Epithelial cell of prostate (primary cell): ENCODE measurements at regions not wholly inside any gene's neighbourhood (a gene's known extent, or its start where the extent isn't known, plus 50 kb on each side); places are given as distances from the start of the nearest gene placed in this dataset.

Source experiments
- DNase-seq: peaks from one replicate; pipeline ENCODE4 v3.0.0-alpha.2; 2011; ENCODE audit warnings: low read depth, low spot score
- H3K27ac ChIP-seq: fragments of 450-650 bp; 2 replicates; pipeline ENCODE4 v1.5.1; 2017; ENCODE audit warnings: mild to moderate bottlenecking

DNA sequence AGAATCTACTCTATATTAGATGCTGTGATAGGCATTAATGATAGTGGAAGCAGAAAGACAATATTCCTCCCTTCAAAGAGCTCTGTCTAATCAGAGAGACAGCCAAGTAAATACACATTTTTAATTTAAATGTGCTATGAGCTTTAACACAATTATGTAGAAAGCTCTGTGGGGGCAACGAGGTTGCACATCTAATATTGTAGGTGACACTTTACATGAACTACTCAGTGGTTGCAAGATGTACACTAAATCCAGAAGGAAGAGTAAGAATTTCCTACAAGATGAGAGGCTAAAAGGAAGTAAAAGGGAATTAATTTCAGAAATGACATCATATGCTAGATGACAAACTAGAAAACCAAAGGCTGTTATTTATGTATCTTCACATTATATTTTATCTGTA lies 120.9 kb downstream of the SPCS3 start:
- no peak for DNase-seq
- no peak overlapping the region for H3K27ac ChIP-seq

DNA sequence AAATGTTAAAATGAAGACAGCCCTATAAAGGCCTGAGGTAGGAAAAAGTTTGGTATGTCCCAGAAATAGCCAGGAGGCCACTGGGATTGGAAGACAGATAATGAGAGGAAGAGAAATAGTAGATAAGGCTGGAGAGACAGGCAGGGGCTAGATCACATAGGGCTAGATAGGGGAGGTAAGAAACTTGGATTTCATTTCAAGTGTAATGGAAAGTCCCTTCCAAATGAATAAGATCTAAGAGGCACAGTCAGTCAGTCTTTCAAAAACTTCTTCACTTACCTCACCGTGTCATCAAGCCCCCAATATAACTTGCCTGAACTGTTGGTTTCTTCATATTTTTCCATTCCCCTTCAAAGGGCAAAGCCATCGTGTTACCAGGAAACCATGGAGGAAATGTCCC lies 121.8 kb downstream of the SPCS3 start:
- no peak overlapping the region for H3K27ac ChIP-seq
- DNase-seq = no peak

DNA sequence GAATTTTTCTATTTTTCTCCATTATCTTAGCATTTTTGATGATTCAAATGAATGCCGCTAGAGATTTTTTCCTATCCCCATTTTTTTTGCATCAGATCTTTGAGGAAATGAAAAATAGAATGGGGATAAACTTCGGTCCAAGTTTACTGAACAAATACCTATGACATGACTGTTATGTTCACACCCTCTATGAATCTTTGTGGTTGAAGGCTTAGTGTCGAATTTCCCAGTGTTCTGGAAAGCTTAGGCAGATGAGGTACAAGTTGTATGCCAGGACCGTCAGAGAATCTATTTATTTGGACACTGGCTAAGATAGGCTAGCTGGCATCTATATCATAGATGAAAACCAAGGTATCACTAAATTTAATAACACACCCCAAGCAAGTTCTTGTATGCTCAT lies 123.4 kb downstream of the SPCS3 start:
- DNase-seq = peak; percentile 64
- H3K27ac ChIP-seq = peak overlapping the region; percentile 84

DNA sequence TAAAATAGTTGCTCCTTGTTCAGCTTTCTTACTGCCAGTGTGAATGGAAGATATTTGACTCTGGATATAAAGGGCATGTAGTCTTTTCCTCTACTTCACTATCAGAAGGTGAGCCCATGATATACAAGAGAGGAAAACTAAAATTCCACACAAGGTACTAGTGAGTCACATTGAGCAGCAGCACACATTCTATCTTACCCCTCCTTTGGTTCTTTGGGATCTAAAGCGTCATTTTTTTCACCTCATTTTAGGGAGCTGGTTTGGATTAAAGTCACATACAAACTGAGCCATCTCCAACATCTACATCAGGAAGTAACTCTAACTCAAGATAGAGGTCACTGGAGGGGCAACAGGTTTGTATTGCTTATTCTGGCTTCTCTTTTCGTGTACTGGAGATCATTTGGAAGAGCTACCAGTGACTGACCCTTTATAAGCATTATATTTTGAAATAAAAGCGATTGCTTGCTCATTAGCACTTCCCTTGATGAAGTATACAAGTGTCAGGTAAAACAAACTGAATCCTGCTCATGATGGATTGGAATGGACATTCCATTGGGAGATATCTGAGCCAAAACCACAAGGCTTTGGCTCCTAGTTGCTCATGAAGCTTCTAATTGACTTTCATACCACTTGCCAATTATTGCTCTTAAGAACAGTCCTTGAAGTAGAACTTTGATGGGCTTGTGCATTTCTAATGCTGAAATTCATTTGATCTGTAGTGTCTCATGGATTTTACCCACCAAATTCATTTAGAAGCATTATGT lies 124.1 kb downstream of the SPCS3 start:
- DNase-seq = no peak
- peak overlapping the region; percentile 84 for H3K27ac ChIP-seq

GRCh38 chr4:176444741-176445140 lies 125.0 kb downstream of the SPCS3 start:
- no peak for DNase-seq
- H3K27ac ChIP-seq = peak overlapping the region; percentile 84

GRCh38 chr4:176448761-176449160 lies 129.0 kb downstream of the SPCS3 start:
- no peak for DNase-seq
- no peak overlapping the region for H3K27ac ChIP-seq

DNA sequence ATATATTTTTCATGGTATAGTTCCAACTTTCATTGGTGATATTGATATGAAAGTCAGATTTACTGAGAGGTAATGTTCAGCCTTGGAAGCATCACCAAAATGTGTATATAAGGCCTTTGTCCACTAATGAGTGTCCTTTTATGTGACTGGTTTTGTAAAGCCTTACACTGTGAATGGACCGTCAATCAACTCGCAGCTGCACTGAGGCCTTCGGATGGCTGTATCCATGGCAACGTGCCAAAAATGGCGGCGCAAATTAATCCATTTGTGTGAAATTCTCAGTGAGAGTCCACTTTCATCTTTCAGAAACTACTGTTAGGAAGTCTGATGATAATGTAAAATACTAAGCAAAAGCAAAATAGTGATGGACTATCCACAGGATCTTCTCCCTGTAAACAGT lies 131.7 kb downstream of the SPCS3 start:
- DNase-seq = no peak
- H3K27ac ChIP-seq = no peak overlapping the region

GRCh38 chr4:176453079-176453478 lies 133.3 kb downstream of the SPCS3 start:
- no peak overlapping the region for H3K27ac ChIP-seq

GRCh38 chr4:176453658-176454057 lies 133.9 kb downstream of the SPCS3 start:
- DNase-seq = no peak
- no peak overlapping the region for H3K27ac ChIP-seq

More at GRCh38 chr4:176453079-176453478, 133.3 kb downstream of the SPCS3 start:
- no peak for DNase-seq

DNA sequence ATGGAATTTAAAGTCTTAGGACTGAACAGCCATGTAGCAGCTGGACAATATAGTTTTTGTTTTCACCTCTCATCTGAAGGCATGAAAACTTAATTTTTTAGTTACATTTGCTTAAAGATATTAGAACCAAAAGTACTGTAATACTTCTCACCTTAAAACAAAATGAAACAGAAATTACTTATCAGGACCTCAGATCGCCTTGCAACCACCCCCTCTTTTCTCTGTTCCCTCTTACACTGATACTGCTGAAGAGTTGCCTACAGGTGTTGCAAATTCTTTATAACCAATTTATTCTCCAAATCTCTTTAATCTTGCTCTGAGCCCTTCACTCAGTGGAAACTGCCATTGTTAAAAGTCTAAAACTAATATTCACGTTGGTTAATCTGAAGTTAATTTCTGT lies 145.0 kb downstream of the SPCS3 start:
- H3K27ac ChIP-seq = no peak overlapping the region
- no peak for DNase-seq

DNA sequence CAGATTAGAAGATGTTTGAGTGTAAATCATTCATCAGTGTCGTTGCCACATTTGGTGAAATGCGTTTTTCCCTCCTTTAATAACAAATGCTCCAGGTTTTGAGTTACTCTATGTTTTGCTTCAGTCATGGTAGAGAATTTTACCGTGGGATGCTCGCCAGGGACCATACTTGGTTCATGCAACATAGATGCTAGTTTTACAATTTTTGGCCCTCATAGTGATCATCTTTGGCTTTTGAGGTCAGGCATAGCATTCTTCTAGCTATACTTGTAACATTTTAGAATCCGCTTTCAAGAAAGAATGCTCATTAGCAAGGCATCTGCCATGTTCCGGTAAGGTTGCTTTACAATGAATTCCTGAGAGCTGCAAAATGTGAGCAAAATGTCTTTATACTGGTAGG lies 147.2 kb downstream of the SPCS3 start:
- no peak for DNase-seq

DNA sequence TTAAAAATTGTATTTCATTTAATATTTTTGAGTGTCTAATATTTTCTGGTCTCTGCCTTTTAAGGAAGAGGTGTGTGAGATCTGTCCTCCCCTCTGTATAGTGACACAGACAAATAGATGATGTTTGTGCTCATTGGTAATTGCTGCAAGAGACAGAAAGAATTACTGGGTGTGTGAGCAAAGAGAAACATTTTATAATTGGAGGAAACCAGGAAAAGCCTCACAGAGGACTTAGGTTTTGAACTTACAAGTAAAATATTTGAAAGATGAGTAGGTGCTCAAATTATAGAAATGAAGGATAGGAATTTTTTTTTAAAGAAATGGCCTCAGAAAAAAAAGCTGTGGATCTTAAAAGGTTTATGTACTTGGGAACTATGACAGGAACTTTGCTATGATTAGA lies 149.8 kb downstream of the SPCS3 start:
- H3K27ac ChIP-seq = no peak overlapping the region
- DNase-seq = no peak

More for the DNA sequence above, 147.2 kb downstream of the SPCS3 start:
- no peak overlapping the region for H3K27ac ChIP-seq

DNA sequence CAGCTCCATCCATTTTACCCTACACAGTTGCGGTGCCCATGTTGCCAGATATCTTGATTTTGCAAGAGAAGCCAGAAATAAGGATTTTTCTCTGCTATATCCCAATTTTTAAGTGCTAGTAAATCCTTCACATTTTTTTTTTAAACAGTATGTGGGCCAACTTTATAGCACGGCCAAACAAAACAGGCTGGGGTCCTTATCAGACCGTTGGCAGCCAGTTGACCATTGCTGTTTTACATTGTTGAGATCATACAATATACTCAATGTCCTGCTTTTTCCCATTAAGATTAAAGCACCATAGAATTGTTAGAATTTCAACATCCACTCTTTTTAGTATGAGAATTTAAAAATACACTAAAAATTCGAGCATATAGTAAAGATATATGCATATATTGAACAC lies 150.9 kb downstream of the SPCS3 start:
- no peak for DNase-seq
- H3K27ac ChIP-seq = no peak overlapping the region

- H3K27ac ChIP-seq = no peak overlapping the region
- DNase-seq = no peak
Measured at GRCh38 chr4:176475067-176475466, 155.3 kb downstream of the SPCS3 start.

GRCh38 chr4:176478076-176478475 lies 158.3 kb downstream of the SPCS3 start:
- DNase-seq = no peak
- no peak overlapping the region for H3K27ac ChIP-seq

GRCh38 chr4:176479767-176480166 lies 160.0 kb downstream of the SPCS3 start:
- DNase-seq = no peak
- no peak overlapping the region for H3K27ac ChIP-seq

DNA sequence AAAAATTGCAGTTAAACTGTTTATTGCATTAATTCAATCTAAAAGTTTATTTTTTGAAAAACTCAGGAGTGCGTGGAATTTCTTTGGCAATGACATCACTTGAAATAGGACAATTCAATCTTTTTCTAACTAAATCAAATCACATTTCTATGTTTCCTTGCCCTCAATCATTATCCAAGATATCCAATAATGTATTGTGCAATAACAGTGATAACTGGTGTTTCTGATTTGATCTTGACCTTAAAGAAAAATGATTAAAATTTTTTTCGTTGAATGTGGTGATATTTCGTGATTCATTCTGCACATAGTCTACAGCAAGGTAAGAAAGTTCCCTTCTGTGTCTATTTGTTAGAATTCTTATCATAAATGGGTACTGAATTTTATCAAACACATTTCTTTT lies 163.2 kb downstream of the SPCS3 start:
- no peak overlapping the region for H3K27ac ChIP-seq
- DNase-seq = no peak

- H3K27ac ChIP-seq = no peak overlapping the region
- no peak for DNase-seq
Measured at GRCh38 chr4:176484301-176484984, 164.7 kb downstream of the SPCS3 start.

- no peak overlapping the region for H3K27ac ChIP-seq
Measured at GRCh38 chr4:176489001-176489400, 169.2 kb downstream of the SPCS3 start.

GRCh38 chr4:176492646-176493302 lies 173.0 kb downstream of the SPCS3 start:
- H3K27ac ChIP-seq = peak overlapping the region; percentile 23
- DNase-seq = no peak

More at GRCh38 chr4:176489001-176489400, 169.2 kb downstream of the SPCS3 start:
- DNase-seq = no peak

DNA sequence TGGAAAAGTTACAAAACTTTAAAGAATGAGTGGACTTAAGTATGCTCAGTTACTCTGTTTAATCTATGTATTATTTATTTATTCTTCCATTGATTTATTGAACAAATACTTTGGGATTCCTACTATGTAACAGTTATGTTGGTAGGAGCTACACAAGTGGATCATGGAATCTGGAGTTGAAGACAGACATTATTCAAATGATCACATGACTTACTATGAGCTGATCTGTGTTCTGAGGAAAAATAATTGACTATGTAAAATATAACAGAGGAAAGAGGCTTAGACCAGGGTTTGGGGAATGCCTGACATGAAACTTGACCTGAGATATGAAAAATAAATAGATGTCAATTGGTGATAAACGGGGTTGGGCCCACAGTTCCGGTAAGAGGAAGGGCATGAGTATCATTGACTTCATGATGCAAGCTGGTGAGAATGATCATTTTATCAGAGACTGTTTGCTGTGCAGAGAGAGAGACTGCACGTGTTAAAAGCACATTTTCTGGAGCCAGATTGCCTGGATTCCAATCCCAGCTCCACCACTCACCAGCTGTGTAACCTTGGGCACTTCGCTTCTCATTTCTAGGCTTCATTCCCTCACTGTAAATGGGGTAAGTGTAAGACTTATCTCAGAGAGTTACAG lies 179.0 kb downstream of the SPCS3 start:
- peak overlapping the region; percentile 4 for H3K27ac ChIP-seq
- DNase-seq = no peak
